GM06990 (cell line): ENCODE measurements at regions not wholly inside any gene's neighbourhood (a gene's known extent, or its start where the extent isn't known, plus 50 kb on each side); places are given as distances from the start of the nearest gene placed in this dataset.

Experiments
- DNase-seq: peaks from one replicate; pipeline ENCODE4 v3.0.0-alpha.2; 2011; ENCODE audit not compliant: insufficient read length; ENCODE audit errors: extremely low read depth
- H3K27me3 ChIP-seq: replicated peaks from 2 replicates; pipeline ENCODE4 v1.6.0; 2011; ENCODE audit warnings: low read length; ENCODE audit not compliant: control insufficient read depth, insufficient read depth
- H3K36me3 ChIP-seq: 2 replicates; pipeline ENCODE4 v1.5.1; 2011; ENCODE audit warnings: low read length; ENCODE audit not compliant: control insufficient read depth, insufficient read depth
- H3K4me3 ChIP-seq: replicated peaks from 2 replicates; pipeline ENCODE4 v1.5.1; 2011; ENCODE audit warnings: low read depth, mild to moderate bottlenecking, control low read depth, low read length
- CTCF ChIP-seq: IDR thresholded peaks from 2 replicates; pipeline ENCODE4 v1.5.1; 2011; ENCODE audit warnings: low read length, control low read depth, mild to moderate bottlenecking, inconsistent platforms; ENCODE audit not compliant: insufficient read depth, poor library complexity, severe bottlenecking

GRCh38 chr3:4060064-4060463 lies 243.1 kb upstream of the SETMAR start:
- no peak for DNase-seq
- no peak overlapping the region for H3K4me3 ChIP-seq
- H3K36me3 ChIP-seq, result no peaks in the 10 kb centered on the region
- TF ChIP-seq CTCF, result no peak
- no peaks in the 10 kb centered on the region for H3K27me3 ChIP-seq

GRCh38 chr3:4060603-4061002 lies 242.6 kb upstream of the SETMAR start:
- Histone ChIP-seq H3K27me3 (no peaks in the 10 kb centered on the region), H3K4me3 (no peak overlapping the region), H3K36me3 (no peaks in the 10 kb centered on the region)
- no peak for TF ChIP-seq CTCF
- DNase-seq, result no peak

GRCh38 chr3:4061195-4061594 lies 242.0 kb upstream of the SETMAR start:
- Histone ChIP-seq H3K36me3 (no peaks in the 10 kb centered on the region), H3K27me3 (no peaks in the 10 kb centered on the region), H3K4me3 (no peak overlapping the region)
- no peak for DNase-seq
- no peak for TF ChIP-seq CTCF

- Histone ChIP-seq H3K27me3 (no peaks in the 10 kb centered on the region), H3K4me3 (no peak overlapping the region), H3K36me3 (no peaks in the 10 kb centered on the region)
- no peak for DNase-seq
- no peak for TF ChIP-seq CTCF
These were observed 241.3 kb upstream of the SETMAR start for GRCh38 chr3:4061783-4062360.

GRCh38 chr3:4062621-4063020 lies 240.5 kb upstream of the SETMAR start:
- no peaks in the 10 kb centered on the region for H3K27me3 ChIP-seq
- no peaks in the 10 kb centered on the region for H3K36me3 ChIP-seq
- no peak overlapping the region for H3K4me3 ChIP-seq
- TF ChIP-seq CTCF, result no peak
- DNase-seq, result no peak
